GM21526 (cell line): ENCODE measurements at regions not wholly inside any gene's neighbourhood (a gene's known extent, or its start where the extent isn't known, plus 50 kb on each side); places are given as distances from the start of the nearest gene placed in this dataset.

Source experiments
- ATAC-seq: cut with Tn5 transposase; IDR thresholded peaks from one replicate; pipeline ENCODE4 v1.9.1; 2021; ENCODE audit warnings: moderate library complexity; ENCODE audit not compliant: unreplicated experiment, low FRiP score

DNA sequence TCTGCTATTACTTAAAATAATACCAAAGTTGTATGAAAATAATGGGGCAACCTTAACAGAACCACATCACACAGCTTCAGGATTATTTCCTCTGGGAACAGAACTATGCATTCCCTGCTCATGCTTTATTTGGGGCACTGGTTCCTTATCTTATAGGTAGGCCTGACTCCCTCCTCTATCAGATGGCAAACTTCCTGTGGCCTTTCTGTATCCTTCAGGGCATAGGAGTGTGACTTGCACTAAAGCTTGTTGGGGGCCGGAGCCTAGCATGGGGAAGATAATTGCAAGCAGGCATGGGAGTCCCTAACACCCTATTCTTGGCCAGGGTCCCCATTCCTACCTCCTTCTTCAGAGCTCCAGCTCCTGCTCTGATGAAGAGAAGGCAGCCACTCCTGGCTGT, 167.2 kb upstream of the SERTAD2 start:
- ATAC-seq: no peak

DNA sequence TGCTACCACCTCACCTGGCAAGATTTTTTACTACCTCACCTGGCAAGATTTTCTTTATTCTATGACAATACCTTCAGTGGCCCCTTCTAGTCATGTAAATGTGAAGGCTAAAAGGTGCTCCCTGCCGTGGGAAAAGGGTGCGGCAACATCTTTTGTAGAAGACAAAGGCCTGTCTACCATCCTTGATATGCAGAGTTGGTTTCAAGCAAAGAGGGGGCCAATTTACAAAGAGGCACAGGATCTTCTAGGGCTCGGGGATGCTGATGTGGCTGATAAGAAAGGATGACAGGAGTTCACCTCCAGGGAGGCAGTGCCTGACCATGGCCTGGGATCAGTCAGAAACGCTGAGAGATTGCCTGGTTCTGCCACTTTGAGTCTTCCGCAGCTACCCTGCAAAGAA, 165.4 kb upstream of the SLC1A4 start:
- ATAC-seq: no peak

DNA sequence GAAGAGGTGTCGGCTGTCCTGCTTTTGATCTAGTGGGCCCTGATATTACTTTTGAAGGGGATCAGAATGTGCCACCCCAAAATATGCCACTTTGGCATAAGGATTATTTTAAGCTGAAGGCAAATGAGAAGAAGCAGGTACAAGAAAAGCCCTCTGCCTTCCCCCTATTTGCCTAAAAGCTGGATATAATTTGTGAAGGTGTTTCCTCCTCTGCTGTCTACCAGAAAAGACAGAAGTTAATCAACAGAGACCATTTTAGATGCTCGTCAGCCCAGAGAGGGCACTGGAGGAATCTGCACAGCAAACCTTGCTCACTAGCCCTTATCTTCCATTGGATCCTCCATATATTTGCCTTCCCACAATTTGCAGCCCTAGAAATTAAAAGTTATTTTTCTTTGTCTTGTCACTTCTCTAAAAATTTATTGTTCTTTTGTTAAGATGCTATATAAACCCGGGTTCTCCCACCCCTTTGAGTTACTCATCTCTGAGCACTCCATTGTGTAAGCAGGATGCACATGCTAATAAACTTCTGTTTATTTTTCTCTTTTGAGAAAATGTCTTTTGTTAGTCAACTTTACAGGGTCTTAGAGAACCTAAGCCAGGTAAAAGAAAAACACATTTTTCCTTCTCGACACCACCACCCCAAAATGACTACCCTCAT, 163.2 kb upstream of the SLC1A4 start:
- no peak for ATAC-seq

DNA sequence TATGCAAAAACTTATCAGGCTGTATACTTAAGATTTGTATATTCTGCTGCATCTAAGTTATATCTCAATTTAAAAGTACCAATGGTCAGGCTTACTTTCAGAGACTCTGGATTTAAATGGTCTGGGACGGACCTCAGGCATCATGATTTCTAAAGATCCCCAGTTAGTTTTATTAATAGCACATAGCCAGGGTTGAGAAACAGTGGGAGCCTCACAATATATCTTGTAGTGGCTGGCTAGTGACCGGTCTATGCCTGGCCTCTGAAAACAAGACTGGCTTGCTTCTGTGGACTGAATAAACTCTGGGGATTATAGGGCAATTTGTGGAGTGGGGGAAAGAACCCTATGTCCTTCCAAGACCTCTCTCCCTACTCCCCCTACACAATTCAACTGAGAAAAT, 162.5 kb upstream of the SLC1A4 start:
- ATAC-seq: no peak

DNA sequence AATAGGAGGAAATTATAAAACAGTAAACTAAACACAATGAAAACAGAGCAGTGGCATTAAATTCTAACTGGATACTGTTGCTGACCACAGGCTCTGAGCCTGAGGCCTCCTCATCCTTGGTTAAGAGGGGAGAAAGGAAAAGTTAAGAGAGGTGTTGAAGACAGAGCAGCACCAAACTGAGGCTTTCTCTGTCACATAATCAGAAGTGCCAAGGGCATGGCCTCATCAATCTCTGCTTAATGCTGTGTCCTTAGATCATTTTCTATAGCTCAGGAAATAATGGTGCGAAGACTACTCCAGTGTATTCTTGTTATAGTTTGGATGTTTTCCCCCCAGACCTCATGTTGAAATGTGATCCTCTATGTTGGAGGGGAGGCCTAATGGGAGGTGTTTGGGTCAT, 160.9 kb upstream of the SLC1A4 start:
- no peak for ATAC-seq

DNA sequence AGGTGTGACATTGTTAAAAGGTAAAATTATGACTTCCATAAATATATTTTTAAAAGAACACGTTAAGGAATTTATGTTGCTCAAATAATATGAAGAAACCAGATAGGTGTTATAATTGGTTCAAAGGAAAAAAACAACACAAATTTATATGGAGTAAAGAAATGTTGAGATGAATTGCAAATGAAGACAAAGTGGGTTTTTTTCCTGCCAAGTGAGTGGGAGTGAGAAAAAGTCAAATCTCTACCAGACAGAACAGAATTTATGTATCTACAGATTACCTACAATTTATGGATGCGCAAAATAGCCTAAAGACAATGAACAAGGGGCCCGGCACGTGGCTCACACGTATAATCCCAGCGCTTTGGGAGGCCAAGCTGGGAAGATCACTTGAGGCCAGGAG, 159.7 kb upstream of the SLC1A4 start:
- ATAC-seq: no peak

DNA sequence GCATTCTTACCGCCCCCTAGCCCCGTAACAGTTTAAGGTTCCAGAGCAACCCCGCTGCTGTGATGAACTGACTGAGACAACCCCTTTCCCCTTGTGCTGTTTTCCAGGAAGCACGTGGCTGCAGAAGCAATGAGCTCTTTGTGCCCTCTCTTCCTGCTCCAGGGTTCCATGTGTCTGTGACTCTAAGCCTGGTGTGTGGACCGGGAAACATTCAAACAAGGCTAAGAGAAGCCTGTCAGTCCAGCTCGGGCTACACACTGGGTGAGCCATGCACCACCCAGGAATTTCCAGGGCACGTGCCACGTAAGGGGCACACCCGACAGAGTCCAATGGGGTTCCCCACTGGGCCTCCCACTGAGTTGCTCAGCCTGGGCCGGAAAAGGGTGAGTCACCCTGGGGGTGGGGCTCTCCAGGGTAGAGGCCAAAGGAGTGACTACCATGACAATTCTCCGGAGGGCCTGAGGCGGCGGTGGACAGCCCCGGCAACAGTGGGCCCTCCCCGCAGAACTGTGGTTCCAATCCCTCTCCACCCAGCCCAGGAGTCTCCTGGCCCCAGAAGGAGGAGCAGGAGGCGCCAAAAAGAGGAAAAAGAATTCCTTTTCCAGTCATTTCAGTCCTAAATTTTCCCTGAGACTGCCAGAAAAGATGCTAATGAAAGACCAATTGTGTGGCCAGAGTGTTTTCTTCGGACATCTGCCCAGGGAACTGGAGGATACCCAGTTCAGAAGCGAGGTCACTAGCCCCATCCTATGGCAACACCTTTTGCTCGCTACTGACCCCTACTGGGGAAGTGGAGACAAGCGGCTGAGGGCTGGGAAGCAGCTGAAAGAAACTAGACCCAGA, 157.8 kb upstream of the SLC1A4 start:
- peak; percentile 80 for ATAC-seq

DNA sequence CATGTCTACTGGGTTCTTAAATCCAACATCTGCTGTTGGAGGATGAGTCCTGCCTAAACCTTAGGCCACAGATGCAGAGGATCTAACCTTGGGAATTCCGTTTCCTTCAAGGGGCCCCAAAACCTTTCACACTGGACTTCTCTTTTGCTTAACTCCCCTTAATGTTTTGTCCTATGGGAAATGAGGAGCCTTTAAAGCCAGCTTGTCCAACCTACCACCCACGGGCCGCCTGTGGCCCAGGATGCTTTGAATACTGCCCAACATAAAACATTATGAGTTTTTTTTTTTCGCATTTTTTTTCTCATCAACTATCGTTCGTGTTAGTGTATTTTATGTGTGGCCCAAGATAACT, 157.2 kb upstream of the SLC1A4 start:
- no peak for ATAC-seq

DNA sequence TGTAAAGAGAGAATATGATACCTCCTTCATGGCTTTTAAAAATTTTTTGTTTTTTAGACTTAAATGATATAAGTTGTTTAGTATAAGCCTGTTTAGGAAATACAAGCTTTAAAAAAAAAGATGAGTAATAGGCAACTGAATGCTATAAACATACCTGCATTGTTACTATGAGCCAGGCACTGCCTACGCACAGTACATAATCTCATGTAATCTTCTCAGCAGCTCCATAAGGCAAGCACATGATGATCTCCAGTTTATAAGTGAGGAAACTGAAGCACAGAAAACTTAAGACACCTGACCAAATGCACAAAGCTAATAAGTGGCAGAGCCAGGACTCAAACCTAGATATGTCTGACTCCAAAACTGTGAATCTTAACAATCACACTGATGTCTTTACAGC, 156.3 kb upstream of the SLC1A4 start:
- ATAC-seq: no peak

DNA sequence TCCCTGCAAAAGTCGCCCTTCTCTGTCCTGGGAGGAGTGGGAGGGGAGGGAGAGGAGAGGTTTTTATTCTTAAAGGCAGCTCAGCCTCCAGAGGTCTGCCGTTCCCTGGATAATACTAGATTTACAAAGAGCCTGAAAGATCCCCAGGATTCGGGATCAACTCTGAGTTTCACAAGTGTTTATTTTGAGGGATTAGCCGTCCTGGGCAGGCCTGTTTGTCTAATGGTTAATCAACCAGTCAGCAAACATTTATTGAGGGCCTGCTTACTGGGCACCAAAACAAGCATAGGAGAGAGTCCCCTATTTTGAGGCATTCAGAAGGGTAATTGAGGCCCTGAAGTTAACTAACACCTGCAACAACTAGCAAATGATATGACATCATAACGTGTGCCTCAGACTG, 152.6 kb upstream of the SLC1A4 start:
- ATAC-seq: no peak

DNA sequence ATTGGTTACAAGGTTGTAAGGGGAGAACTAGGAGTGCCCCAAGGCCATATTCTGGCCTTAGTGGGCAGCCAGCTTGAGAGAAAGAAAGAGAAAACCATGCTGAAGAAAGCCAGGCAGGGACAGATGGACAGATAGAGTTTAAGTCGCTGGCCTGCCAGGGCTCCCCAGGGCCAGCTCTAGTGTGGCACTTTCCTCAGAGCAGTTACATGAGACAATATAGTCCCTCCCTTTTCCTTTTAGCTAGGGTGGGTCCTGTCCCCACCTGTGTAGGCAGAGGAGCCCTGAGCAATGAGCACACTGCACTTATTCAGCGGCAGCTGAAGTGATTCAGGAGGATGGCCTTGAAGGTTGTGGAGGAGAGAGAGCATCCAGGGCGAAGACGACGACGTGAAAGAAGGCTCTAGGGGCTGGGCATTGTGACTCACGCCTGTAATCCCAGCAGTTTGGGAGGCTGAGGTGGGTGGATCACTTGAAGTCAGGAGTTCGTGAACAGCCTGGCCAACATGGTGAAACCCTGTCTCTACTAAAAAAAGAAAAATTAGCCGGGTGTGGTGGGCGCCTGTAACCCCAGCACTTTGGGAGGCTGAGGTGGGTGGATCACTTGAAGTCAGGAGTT, 152.0 kb upstream of the SLC1A4 start:
- ATAC-seq: no peak

DNA sequence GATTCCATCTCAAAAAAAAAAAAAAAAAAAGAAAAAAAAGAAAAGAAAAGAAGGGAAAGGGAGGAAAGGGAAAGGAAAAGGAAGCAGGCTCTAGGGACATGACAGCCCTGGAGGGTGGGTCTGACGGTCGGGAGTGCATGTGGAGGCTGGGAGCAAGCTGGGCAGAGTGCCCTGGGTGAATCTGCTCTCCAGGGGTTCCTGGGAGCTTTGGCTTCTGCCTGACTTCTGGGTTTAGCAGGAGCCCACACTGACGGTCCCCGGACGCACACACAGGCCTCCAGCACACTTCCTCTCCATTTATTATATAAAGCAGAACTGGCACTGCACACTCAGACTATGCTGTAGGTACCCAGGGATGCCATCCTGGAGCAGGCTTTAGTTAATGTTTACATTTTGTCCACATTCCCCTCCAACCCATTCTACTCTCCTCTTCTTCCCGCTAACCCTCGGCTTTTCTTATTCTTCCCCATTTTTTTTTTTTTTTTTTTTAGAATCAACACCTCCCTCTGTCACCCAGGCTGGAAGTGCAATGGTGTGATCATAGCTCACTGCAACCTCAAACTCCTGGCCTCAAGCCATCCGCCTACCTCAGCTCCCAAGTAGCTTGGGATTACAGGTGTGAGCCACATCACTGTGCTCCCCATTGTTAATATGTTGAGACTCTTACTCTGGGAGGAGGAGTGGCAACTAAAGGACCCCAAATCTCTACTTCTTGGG, 151.1 kb upstream of the SLC1A4 start:
- ATAC-seq: no peak

DNA sequence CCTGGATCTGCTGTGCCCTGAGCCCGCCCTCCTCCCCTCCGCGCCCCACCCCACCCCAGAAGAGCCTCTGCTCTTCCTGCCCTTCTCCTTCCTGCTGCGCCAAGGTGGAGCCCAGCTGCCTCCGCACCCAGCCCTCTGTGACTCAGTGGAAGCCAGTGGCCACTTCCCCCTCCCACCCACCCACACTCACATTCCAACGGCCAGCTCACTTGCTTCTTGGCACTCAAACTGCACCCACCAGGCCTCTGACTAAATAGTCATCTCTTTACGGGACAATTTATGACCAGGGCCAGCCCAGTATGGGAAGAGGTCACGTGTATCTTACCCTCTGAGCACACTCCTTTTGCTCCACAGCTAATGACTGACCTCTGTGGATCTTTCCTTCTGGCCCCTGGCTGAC, 150.4 kb upstream of the SLC1A4 start:
- no peak for ATAC-seq

DNA sequence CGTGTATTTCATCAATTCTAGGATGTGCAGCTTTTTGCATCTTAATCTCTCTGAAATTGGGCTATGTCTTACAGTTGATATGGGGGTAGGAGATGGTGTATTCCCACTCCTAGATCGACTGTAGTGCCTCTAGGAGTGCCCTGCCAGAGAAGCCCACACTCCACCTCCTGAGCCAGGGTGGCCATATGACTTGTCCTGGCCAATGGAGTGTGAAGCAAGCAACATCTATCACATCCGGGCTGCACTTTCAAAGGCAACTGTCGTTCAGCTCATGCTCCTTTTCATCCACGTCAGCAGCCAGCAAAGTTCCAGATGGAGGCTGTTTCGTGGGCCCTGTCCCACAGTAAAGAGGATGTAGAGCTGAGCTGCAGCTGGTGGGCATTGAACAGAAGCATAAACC, 149.4 kb upstream of the SLC1A4 start:
- ATAC-seq: peak; percentile 87

DNA sequence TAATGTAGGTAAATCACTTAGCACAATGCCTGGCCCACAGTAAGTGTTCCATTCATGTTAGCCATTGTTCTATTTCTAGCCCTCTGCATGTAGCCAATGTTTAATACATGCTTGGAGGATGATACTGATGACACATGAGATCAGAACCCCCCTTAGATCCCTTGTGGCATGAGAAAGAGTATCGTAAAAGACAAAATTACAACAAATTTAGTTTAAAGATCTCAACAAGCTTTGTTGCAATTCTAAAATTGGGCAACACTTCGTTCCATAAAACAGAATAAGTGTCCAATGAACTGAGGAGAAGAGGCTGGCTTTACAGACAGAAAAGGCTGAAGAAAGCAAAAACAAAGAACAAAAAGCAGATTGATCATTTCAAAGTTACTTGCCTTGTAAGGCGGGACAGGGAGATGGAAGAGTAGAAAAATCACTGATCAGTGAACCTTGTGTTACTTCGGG, 148.7 kb upstream of the SLC1A4 start:
- ATAC-seq: no peak

DNA sequence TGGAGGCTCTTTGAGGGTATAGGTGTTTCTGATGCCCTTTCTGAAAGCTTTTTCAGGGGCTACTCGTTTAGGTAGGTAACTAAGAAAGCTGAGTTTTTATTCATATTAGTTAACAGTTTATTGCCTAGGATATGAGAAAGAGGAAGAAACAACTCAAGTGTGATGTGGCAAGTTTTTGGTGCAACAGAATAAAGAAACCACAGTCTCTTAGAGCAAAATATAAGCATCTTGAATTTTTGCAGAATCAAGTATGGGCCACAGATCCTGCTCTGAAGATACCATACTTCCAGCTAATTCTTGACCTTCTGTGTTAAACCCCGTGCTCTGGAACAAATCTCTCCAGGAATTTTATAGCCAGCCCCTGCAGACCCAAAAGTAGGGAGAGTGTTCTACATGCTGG, 147.7 kb upstream of the SLC1A4 start:
- ATAC-seq: no peak

DNA sequence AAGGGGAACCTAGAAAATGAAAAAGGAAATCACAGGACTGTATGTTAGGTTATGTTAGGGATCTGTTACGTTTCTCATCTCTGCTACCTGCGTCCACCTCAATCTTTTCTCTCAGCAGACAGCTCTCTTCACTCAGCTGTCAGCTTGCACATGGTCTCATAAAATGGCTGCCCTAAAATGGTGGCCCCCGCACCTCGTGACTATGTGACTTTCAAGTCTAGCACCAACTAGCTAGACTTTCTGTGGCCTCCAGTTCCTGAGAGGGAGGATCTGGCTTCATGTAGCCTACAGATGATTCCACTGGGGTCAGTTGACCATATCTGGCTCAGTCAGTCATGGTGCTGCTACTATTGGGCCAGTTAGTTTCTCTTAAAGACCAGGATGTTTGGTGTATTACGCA, 147.2 kb upstream of the SLC1A4 start:
- no peak for ATAC-seq

DNA sequence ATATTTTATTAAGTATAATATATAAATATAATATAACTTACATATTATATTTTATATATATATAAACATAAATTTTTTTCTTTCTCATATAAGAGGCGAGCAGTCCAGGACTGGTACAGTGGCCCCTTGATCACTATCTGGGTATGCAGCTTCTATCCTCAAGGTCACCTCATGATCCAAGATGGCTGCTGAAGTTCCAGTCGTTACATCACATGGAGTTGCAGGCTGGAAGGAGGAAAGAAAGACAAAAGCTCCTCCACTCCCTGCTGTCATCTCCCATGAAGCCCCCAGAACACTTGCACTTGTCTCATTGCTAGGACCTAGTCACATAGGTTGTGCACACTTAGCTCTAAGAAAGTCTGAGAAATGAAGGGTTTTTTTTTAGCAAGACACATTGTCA, 145.1 kb upstream of the SLC1A4 start:
- ATAC-seq: no peak

DNA sequence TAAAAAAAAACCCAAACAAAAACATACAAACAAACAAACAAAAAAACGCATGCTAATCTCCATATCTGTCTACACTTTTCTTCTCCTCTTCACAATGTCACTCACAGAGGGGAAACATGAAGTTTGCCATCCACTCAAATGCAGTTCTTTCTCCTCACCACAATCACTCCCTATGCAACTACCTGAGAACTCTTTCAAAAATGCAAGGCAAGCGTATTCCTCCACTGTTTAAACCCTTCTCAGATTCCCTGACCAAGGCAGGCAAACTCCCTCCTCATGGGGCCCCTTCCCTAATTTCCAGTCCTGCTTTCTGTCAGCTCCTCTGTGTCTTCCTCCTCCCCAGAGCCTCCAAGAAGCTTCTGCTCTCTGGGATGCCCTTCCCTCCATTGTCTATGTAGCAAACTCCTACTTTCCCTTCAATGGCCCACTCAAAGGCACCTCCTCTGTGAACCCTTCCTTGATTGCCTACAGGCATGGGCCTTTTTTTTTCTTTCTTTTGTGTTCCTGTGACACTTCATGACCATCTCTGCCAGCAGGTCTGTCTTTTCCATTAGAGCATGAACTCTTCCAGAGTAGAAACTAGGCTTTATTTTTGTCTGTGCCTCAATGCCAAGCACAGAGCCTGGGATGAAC, 143.8 kb upstream of the SLC1A4 start:
- ATAC-seq: no peak

DNA sequence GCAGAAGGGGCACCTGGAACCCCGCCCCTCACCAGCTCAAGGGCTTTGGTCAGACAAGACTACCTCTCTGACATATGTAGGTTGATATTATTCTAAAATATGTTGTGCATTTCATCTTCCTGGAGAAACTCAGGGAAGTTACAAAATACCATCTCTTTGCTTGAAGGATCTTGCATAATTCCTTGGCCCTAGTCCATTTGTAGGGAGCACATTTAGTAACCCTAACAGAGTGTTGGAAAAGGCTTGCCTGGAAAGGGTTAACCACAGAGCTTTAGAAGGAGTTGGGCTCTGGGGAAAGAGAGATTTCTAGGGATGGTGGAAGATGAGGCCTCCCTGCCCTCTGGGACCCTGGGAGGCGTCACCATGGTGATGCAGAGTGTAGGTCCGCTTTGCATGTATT, 143.0 kb upstream of the SLC1A4 start:
- no peak for ATAC-seq

DNA sequence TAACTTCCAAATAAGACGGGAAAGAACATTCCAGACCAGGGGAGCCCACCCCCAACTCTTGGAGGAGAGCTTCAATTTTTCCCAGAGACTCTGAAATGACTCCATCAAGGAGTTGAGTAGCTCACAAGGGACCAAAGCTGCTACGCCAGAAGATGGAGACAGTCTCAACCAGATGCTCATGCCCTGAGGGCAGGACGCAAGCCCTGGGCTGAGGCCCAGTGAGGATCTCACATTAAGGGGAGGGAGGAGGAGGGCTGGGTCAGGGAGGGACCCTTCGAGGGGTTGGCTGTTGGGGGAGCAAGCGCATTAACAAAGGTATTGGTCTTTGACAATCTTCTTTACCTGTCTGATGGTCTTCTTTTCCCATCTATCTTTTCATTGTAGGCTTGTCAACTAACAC, 141.3 kb upstream of the SLC1A4 start:
- ATAC-seq: no peak
